RKO (cell line): ENCODE measurements at regions not wholly inside any gene's neighbourhood (a gene's known extent, or its start where the extent isn't known, plus 50 kb on each side); places are given as distances from the start of the nearest gene placed in this dataset.
"Not testable (repeated sequence)": the region's sequence is repeated elsewhere in the genome, so short reads cannot be mapped to it uniquely, and the experiment has no call there.

Source experiments
- DNase-seq: peaks from one replicate; pipeline ENCODE4 v3.0.0-alpha.2; 2016; ENCODE audit warnings: low spot score

DNA sequence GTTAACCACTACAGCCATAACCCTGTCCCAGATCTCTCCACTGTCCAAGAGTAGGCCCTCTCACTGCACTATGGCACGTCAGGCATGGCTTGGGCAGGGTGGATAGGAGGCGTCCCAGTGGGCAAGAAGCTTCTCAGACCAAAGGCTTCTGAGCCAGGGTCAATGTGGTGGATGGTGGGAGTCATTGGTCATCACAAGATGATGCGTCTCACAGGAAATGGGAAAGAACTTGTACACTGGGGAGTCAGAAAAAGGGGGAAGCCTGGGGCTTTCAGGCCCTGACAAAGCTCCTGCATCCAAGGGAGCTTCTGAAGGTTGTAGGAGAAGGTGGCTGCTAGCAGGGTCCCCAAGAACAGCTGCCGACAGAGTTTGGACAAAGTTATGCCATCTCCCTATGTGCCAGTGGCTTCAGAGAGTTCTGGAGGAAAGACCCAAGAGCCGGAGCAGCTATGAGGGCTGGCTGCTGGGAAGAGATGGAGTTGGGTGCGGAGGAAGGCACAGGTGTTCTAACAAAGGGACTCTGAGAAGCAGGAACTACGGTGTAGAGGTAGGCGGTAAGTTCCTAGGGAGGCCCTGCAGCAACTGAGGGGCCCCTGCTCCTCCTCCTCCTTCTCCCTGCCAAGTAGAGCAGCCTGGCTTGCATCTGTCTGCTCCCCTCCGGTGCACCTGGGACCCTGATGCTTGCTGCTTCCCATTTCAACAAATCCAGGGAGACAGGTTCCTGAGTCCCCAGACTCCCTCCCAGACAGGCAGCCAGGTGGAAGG lies 81.1 kb downstream of the ARL6IP4 start:
- no peak for DNase-seq

- DNase-seq: no peak
Measured at GRCh38 chr12:123059500-123059899, 79.0 kb downstream of the ARL6IP4 start.

DNA sequence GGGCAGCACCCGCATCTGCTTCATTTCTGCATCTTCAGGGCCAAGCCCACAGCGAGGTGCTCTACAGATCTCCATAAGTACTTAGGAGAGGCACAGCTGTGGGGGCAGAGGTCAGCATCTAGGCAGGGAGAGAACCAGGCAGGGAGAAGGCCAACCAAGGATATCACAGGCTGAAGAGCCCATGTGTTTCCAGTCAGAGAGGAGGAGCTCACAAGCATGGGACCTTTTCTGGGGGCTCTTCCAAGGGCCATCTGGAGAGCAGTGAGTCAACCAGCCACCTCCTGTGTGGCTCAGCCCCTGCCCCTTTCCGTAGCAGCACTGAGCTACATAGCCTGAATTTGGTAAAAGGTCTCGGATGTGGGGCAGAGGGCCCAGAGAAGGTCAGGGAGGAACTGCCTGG lies 78.5 kb downstream of the ARL6IP4 start:
- no peak for DNase-seq

DNA sequence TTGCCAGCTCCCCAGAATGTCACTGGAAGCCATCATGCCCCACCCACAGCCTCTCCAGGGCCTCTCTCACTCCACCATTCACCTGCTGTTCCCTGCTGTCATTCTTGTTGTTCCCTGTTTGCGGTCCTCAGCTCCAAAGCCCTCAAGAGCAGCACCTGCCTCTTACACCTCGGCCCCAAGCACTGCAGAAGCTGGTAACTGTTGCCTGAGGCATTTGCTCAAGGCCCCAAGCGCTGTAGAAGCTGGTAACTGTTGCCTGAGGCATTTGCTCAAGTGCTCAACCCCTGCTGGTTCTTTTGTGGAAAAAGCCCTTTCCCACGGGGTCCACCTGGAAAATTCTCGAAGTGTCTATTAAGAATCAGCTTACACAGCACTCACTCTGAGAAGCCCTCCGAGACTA lies 78.0 kb downstream of the ARL6IP4 start:
- DNase-seq: no peak

DNA sequence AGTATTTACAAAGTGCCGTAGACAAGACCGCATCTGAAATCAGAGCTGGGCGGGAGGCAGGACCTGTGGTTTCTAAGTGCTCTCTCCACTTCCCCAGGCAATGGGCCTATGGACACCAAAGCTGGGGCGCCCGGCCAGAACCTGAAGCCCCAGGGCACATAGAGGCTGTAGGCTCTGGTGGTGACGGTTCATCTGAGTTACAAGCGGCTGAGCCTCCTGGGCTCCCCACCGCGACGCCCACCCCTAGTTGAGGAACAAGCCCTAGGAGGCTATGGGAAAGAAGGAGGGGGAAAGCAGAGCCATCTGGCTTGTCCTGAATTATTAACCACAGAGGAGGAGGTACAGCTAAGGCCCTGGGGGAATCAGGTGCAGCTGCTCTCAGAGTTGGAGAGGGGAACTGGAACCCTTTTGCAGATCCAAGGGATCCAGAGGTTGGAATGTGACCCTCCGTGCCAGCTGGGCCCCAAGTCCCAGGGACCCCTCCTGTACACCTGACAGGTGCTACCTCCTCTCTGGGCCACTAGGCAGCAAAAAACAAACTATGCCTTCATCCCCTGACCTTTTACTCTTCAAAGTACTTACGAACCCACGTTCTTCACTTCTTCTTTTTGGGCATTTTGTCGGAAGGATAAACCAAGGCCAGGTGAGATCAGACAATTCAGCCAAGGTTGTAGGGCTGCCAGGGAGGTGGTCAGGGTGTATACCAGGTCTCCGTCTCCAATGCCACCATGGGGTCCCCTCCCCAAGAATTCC lies 77.2 kb downstream of the ARL6IP4 start:
- no peak for DNase-seq

DNA sequence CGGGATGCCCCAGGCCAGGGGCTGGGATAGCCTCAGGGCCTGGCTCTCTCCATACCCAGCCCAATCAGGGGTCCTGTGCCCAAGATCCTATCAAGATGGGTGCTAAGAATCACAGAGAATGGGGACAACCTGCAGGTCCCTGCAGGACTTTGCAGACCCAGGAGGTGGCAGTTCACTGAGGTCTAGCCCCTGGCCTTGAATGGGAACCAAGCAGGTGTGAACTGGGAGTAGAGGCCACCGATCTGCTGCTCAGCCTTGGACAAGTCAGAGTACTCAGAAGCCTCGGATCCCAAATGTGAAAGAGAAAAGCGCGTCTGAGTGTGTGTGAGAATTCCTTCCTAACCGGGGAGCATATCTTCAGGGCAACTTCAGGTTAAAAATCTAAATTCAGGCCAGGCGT lies 76.2 kb downstream of the ARL6IP4 start:
- DNase-seq: no peak

DNA sequence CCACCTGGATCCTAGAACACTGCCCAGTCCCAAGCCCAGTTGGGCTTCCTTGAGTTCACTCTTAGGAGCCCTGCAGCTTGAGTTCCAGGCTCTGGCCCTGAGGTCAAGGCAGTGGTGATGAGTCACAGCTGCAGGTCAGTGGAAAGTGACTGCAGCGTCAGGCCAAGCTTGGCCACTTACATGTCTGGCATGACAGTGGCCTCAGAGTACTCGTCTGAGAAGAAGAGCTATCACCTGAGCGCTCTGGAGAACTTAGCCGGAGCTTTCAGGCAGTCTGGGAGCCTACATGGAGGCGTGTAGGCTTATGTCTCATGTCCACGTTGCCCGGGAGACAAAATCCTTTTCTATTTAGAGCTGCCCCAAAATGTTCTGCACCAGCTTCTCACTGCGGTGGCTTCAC lies 75.6 kb downstream of the ARL6IP4 start:
- no peak for DNase-seq

DNA sequence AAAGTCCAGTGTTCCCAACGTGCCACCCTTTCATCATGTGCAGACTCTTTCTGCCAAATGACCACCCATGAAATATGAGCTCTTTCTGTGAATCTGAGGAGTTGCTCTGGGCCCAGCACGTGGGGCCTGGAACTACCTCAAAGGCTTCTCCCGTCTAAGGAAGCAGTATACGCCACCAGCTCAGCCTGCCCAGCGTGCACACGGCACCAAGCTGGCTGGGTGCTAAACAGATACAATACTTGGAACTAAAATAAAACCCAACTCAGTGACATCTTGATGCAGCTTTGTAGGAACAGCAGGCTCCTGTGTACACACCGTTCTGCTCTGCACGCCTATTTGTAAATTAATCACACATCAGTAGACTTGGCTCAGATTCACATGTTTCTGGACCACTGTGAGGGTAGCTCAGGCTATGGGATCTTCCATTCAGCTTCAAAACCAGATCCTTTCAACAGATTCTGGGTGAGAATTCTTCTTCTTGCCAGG lies 74.8 kb downstream of the ARL6IP4 start:
- no peak for DNase-seq

- DNase-seq: no peak
Measured at GRCh38 chr12:123054371-123054770, 73.9 kb downstream of the ARL6IP4 start.

- no peak for DNase-seq
Measured at GRCh38 chr12:123051556-123051955, 71.1 kb downstream of the ARL6IP4 start.

DNA sequence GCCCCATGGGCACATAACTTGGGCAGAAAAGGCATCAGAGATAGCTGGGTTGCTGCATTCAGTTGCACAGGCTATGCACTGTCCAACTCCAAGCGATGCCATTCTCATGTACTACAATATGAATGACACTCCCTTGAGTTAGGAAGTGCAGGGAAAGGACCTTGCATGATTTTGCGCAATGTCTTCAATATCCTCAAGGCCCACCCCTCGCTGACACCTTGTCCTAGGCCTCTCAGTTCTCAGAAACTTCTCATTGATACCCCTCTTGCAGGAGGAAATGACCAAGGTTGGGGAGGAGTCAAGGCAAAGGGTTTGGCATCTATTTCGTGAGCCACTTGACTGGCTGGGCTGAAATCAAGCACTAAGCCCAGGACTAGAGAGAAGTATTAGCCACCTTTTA lies 70.4 kb downstream of the ARL6IP4 start:
- no peak for DNase-seq

DNA sequence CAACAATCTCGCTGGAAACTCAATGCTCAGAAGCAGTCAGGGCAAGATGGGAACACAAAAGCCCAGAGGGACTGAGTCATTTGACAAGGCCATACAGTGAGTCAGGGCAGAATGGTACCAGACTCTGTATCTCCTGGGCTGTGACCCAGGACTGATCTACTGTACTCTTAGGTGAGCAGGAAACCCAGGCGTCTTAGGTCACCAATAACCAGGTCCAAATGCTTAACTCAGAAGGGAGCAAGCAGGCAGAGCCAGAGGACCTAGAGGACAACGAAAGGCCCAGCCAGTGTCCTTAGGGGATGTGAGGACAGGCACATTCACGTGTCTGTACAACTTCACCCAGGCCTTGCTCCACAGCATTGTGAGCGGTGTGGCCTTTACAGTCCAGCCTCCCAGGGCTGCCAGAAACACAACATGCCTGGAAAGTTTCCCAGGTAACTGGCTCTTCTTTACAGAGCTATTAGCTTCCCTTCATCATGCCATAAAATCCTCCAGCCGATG lies 69.9 kb downstream of the ARL6IP4 start:
- no peak for DNase-seq

- DNase-seq: no peak
Measured at GRCh38 chr12:123049398-123050240, 69.1 kb downstream of the ARL6IP4 start.

DNA sequence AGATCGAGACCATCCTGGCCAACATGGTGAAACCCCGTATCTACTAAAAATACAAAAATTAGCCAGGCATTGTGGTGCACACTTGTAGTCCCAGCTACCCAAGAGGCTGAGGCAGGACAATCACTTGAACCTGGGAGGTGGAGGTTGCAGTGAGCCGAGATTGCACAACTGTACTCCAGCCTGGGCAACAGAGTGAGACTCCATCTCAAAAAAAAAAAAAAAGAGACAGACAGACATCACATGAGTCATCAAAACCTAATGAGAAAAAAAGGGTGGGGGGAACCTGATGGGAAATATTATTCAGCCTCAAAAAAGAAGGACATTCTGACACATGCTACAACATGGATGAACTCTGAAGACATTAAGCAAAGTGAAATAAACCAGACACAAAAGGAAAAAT lies 67.4 kb downstream of the ARL6IP4 start:
- DNase-seq: not testable (repeated sequence)

DNA sequence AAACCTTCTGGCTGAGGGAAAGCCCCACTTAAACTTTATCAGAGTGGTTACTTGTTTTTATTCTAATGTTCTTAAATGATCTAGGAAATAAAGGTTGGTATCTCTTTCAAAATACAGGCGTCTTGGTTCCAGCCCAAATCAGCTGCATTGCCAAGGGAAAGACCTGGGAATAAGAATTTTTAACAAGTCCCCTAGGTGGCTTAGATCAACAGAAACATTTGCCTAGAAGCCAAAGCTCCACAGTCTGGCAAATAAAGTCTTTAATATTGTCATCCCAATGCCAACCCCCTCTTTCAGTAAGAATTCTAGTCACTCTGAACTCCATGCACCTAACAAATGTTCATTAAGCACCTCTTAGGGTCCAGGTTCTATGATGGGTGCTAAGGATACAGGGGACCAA lies 66.8 kb downstream of the ARL6IP4 start:
- DNase-seq: no peak

GRCh38 chr12:123046431-123046830 lies 66.0 kb downstream of the ARL6IP4 start:
- DNase-seq: no peak

GRCh38 chr12:123045678-123046077 lies 65.2 kb downstream of the ARL6IP4 start:
- no peak for DNase-seq

- DNase-seq: no peak
Measured at GRCh38 chr12:123044351-123044750, 63.9 kb downstream of the ARL6IP4 start.

DNA sequence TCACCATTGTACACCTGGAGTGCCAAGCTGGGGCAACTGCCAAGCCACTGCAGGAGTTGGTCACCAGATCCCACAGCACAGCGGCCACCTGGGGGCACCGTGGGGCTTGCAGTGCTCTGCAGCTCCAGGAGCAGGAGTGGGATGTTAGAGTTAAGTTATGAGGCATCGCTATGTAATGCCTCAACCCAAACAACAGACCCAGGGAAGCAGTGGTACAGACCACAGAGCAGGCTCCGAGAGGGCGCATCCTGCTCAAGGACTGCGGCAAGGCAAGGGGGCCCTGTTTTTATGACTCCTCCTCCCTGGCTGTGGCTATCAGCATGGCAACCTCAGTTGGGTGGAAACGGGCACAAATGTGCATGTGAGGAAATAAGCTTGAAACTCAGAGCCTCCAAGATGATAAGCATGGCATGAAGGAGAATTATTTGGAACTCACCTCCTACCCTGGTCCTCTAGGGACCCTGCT lies 63.1 kb downstream of the ARL6IP4 start:
- DNase-seq: peak; percentile 67

GRCh38 chr12:123042833-123043232 lies 62.4 kb downstream of the ARL6IP4 start:
- DNase-seq: no peak

- no peak for DNase-seq
Measured at GRCh38 chr12:123041811-123042655, 61.6 kb downstream of the ARL6IP4 start.
